Thyroid gland (tissue), 4 donors: ENCODE measurements at regions not wholly inside any gene's neighbourhood (a gene's known extent, or its start where the extent isn't known, plus 50 kb on each side); places are given as distances from the start of the nearest gene placed in this dataset.

Experiments
- DNase-seq, 2 donors: peaks; one replicate each; pipeline ENCODE4 v3.0.0-alpha.2; 2019
- H3K27ac ChIP-seq, 3 donors: fragments of 200-600 bp; sonication (generic); 1 replicate in 2 of 3; 2 replicates in 1 of 3; pipeline ENCODE4 v1.5.1; 2016 to 2019; ENCODE audit warnings: mild to moderate bottlenecking in 1 of 3, moderate library complexity in 1 of 3
- H3K27me3 ChIP-seq: fragments of 200-600 bp; sonication (generic); one replicate; pipeline ENCODE4 v1.5.1; 2019
- H3K36me3 ChIP-seq, 2 donors: fragments of 200-600 bp; sonication (generic); one replicate each; pipeline ENCODE4 v1.5.1; 2016 to 2019
- H3K4me1 ChIP-seq, 2 donors: fragments of 200-600 bp; sonication (generic); one replicate each; pipeline ENCODE4 v1.5.1; 2017 to 2019
- H3K4me3 ChIP-seq, 3 donors: fragments of 200-600 bp; sonication (generic); replicated peaks in 1 of 3; 1 replicate in 2 of 3; 2 replicates in 1 of 3; pipeline ENCODE4 v1.5.1; 2016; ENCODE audit warnings: mild to moderate bottlenecking in 1 of 3
- H3K9me3 ChIP-seq: fragments of 200-600 bp; sonication (generic); one replicate; pipeline ENCODE4 v1.5.1; 2017
- POLR2A ChIP-seq, 2 donors: fragments of 450-650 bp; IDR thresholded peaks; one replicate each; pipeline ENCODE4 v1.6.1; 2017; ENCODE audit warnings: antibody characterized with exemption in 2 of 2, mild to moderate bottlenecking in 2 of 2, moderate library complexity in 1 of 2
- WGBS, 2 donors: methylation state at CpG; one replicate each; pipeline ENCODE4 v1.1.5; 2017; 5-methylcytosine and 5-hydroxymethylcytosine counted together
- intact Hi-C: fragments of 100-400 bp; cut with DNase I; formaldehyde crosslinking; loops from one replicate; pipeline ENCODE4 v1.15.1; 2023
- TF ChIP-seq, protein P1 (sequence below), 6 experiments: fragments of 200-600 bp in 3 of 6; fragments of 450-650 bp in 3 of 6; sonication (generic) in 3 of 6; IDR thresholded peaks; one replicate each; pipeline ENCODE4 v1.5.1; 2016 to 2019; ENCODE audit warnings: antibody characterized with exemption in 6 of 6, mild to moderate bottlenecking in 2 of 6, inconsistent platforms in 1 of 6, moderate library complexity in 1 of 6

- intact Hi-C loops: no loop called here
- H3K4me1 ChIP-seq: no peaks in the 10 kb centered on the region
- no peak for TF ChIP-seq POLR2A (IDR thresholded peaks at IDR 0.05)
- H3K4me3 ChIP-seq: no peak overlapping the region
- H3K27me3 ChIP-seq: no peaks in the 10 kb centered on the region
- no peaks in the 10 kb centered on the region for H3K36me3 ChIP-seq
- DNase-seq: no peak
- no peak overlapping the region for H3K27ac ChIP-seq
- 81 to 88% methylated on average over 4 of the region's 4 CpGs for WGBS, 2 donors
- H3K9me3 ChIP-seq: no peaks in the 10 kb centered on the region
These were observed 361.0 kb upstream of the IL12A start for GRCh38 chr3:159627634-159628033.

DNA sequence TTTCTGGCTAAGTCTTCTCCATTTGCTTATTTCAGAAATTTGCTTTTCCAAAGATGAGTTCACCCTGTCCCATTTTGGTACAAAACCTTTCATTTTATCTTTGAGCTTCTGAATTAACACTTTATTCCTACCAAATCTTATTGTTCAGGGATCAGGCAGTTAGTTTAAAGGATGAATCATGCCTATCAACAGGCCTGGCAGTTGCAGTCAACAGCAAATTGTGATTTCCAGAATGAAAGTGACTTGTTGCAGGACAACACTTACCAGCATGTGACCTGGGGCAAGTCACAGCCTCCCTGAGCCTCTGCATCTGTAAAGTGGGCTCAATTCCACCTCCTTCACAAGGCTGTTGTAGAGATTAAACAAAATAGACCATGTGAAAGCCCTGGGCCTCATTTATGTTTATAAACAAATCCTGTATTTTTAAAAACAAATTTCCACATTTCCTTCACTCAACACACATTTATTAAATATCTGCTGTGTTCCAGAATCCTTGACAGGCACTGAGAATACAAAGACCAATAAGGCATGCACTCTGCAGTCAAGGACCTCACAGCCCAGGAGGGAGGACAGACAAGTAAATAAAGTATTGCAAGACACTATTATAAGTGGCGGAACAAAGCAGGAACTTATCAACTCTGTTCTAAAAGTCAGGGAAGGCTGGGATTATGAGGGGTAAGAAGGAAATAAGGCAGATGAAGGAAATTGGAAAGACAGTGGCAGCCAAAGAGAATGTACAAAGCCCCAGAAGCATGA, 359.1 kb upstream of the IL12A start:
- Histone ChIP-seq H3K27ac (no peak overlapping the region), H3K27me3 (no peaks in the 10 kb centered on the region), H3K36me3 (no peaks in the 10 kb centered on the region), H3K4me1 (no peaks in the 10 kb centered on the region), H3K9me3 (no peaks in the 10 kb centered on the region), H3K4me3 (no peak overlapping the region)
- TF ChIP-seq, protein P1, sequence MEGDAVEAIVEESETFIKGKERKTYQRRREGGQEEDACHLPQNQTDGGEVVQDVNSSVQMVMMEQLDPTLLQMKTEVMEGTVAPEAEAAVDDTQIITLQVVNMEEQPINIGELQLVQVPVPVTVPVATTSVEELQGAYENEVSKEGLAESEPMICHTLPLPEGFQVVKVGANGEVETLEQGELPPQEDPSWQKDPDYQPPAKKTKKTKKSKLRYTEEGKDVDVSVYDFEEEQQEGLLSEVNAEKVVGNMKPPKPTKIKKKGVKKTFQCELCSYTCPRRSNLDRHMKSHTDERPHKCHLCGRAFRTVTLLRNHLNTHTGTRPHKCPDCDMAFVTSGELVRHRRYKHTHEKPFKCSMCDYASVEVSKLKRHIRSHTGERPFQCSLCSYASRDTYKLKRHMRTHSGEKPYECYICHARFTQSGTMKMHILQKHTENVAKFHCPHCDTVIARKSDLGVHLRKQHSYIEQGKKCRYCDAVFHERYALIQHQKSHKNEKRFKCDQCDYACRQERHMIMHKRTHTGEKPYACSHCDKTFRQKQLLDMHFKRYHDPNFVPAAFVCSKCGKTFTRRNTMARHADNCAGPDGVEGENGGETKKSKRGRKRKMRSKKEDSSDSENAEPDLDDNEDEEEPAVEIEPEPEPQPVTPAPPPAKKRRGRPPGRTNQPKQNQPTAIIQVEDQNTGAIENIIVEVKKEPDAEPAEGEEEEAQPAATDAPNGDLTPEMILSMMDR (IDR thresholded peaks at IDR 0.05): no peak
- TF ChIP-seq POLR2A (IDR thresholded peaks at IDR 0.05): no peak
- DNase-seq: no peak
- 74 to 75% methylated on average over 1 of the region's 1 CpG for WGBS, 2 donors
- intact Hi-C loops: no loop called here

DNA sequence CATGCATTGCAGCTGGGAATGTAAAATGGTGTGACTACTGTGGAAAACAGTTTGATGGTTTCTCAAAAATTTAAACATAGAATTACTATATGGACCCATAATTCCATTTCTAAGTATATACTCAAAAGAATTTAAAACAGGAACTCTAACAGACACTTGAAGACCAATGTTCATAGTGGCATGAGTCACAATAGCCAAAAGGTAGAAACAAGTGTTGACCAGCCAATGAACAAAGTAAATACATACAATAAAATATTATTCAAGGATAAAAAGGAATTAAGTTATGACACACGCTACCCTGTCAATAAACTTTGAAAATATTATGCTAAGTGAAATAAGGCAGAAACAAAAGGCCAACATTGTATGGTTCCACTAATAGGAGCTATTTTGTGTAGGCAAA, 357.4 kb upstream of the IL12A start:
- intact Hi-C loops: no loop called here

DNA sequence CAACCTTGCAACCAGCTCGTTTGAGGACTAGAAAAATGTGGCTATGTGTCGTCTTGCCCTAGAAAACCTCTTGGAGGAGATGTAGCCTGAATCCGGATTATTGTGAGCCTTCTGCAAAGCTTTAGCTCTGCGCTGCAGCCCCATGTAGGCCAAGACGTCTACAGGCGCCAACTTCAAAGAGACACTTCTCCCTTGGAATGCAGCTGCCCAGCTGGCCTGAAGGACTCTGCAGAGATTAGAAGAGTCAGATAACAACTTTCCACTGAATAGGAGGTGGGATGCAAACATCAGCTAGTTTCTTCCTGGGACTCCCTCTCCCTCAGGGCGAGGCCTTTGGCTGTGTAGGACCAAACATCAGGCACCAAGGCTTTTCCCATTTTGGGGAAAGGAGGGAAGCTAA, 356.5 kb upstream of the IL12A start:
- H3K27me3 ChIP-seq: no peaks in the 10 kb centered on the region
- no peak overlapping the region for H3K27ac ChIP-seq
- no peaks in the 10 kb centered on the region for H3K36me3 ChIP-seq
- no peaks in the 10 kb centered on the region for H3K4me1 ChIP-seq
- WGBS, 2 donors: 54 to 55% methylated on average over 7 of the region's 7 CpGs
- no peak for DNase-seq
- no peak overlapping the region for H3K4me3 ChIP-seq
- no peaks in the 10 kb centered on the region for H3K9me3 ChIP-seq
- intact Hi-C loops: no loop called here
- no peak for TF ChIP-seq POLR2A (IDR thresholded peaks at IDR 0.05)
- TF ChIP-seq, protein P1 (IDR thresholded peaks at IDR 0.05): no peak

More for the DNA sequence above, 357.4 kb upstream of the IL12A start:
- no peaks in the 10 kb centered on the region for H3K4me1 ChIP-seq
- no peak overlapping the region for H3K27ac ChIP-seq
- no peaks in the 10 kb centered on the region for H3K9me3 ChIP-seq
- 96% methylated on average over 1 of the region's 1 CpG for WGBS, 2 donors
- H3K27me3 ChIP-seq: no peaks in the 10 kb centered on the region
- H3K36me3 ChIP-seq: no peaks in the 10 kb centered on the region
- no peak for TF ChIP-seq POLR2A (IDR thresholded peaks at IDR 0.05)
- no peak overlapping the region for H3K4me3 ChIP-seq
- no peak for DNase-seq

- no peaks in the 10 kb centered on the region for H3K9me3 ChIP-seq
- no peak for DNase-seq
- intact Hi-C loops: no loop called here
- H3K36me3 ChIP-seq: no peaks in the 10 kb centered on the region
- no peaks in the 10 kb centered on the region for H3K4me1 ChIP-seq
- TF ChIP-seq POLR2A (IDR thresholded peaks at IDR 0.05): no peak
- TF ChIP-seq, protein P1 (IDR thresholded peaks at IDR 0.05): no peak
- no peaks in the 10 kb centered on the region for H3K27me3 ChIP-seq
- no peak overlapping the region for H3K4me3 ChIP-seq
- no peak overlapping the region for H3K27ac ChIP-seq
These were observed 355.8 kb upstream of the IL12A start for GRCh38 chr3:159632851-159633250.

- Histone ChIP-seq H3K4me3 (no peak overlapping the region), H3K4me1 (no peaks in the 10 kb centered on the region), H3K27ac (no peak overlapping the region), H3K27me3 (no peaks in the 10 kb centered on the region), H3K9me3 (no peaks in the 10 kb centered on the region), H3K36me3 (no peaks in the 10 kb centered on the region)
- TF ChIP-seq, protein P1 (IDR thresholded peaks at IDR 0.05): no peak
- no peak for TF ChIP-seq POLR2A (IDR thresholded peaks at IDR 0.05)
- WGBS, 2 donors: 68 to 71% methylated on average over 4 of the region's 4 CpGs
- no peak for DNase-seq
- intact Hi-C loops: no loop called here
These were observed 354.2 kb upstream of the IL12A start for GRCh38 chr3:159634483-159634882.
